ENCODE measurements at regions not wholly inside any gene's neighbourhood (a gene's known extent, or its start where the extent isn't known, plus 50 kb on each side); places are given as distances from the start of the nearest gene placed in this dataset.

DNA sequence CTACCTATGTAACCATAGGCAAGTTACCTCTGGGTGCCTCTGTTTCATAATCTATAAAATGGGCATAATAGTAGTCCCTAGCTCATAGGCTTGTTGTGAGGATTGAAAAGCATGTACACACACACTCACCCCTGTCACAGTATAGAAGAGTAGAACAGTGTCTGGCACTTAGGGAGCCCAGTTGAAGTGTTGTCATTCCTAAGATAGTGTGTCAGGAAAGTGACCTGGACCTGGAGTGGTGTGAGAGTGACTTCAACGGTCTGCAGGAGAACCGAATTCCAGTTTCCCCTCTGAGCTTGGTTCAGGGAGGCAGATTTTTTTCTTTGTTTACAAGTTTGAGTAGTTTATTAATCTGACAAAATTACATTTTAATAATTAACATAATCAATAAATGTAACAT, 229.9 kb upstream of the MAP3K7 start:
- no peak for DNase-seq (ENCODE audit: low read depth in 4 of 6, low spot score in 6 of 6)
- Histone ChIP-seq H3K36me3 (ENCODE audit: control insufficient read depth, insufficient read depth, low read length) (no peaks in the 10 kb centered on the region), H3K27me3 (ENCODE audit: control insufficient read depth, insufficient read depth, low read length) (no peaks in the 10 kb centered on the region), H3K4me1 (ENCODE audit: control insufficient read depth, insufficient read depth, low read length) (no peaks in the 10 kb centered on the region), H3K27ac (ENCODE audit: low read depth, low read length) (no peak overlapping the region), H3K4me3 (ENCODE audit: low read depth, low read length) (no peak overlapping the region), H3K9me3 (ENCODE audit: control insufficient read depth, insufficient read depth, low read length) (no peaks in the 10 kb centered on the region)
- WGBS (ENCODE audit: insufficient coverage) = no CpG with 5 or more reads among the region's 2 CpGs

DNA sequence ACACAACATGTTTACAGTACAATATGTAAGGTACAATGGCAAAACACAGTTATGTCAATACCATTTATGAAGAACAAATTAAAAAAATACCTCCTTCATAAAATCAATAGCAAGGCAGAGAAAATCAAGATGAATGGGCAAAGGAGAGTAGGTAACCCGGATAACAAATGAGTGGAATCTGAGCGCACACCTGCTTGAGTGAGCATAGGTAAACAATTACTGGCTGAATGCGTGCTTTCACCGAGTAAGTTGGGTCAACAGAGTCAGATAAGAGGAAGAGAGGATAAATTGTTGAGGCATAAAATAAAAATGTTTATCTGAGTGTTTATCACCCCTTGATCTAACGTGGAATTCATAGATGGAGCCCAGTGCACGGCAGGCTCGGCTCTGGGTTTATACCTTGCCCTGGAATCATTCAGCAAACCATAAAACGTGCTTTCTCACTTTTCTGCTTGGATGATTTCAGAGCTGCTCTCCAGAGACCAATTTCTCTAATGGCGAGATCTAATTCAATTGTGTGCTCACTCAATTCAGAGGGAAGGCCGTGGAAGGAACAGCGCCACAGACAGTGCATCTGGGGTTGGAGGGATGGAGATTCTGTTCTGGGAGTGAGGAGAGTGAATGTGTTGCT, 224.8 kb upstream of the MAP3K7 start:
- H3K4me1 ChIP-seq (ENCODE audit: control insufficient read depth, insufficient read depth, low read length) = no peaks in the 10 kb centered on the region
- DNase-seq (ENCODE audit: low read depth in 4 of 6, low spot score in 6 of 6) = peak in 1 of 6 donors; percentile 63
- WGBS (ENCODE audit: insufficient coverage) = 78% methylated on average over 11 of the region's 11 CpGs
- no peak overlapping the region for H3K27ac ChIP-seq (ENCODE audit: low read depth, low read length)
- no peaks in the 10 kb centered on the region for H3K36me3 ChIP-seq (ENCODE audit: control insufficient read depth, insufficient read depth, low read length)
- H3K4me3 ChIP-seq (ENCODE audit: low read depth, low read length) = no peak overlapping the region
- no peaks in the 10 kb centered on the region for H3K27me3 ChIP-seq (ENCODE audit: control insufficient read depth, insufficient read depth, low read length)
- H3K9me3 ChIP-seq (ENCODE audit: control insufficient read depth, insufficient read depth, low read length) = no peaks in the 10 kb centered on the region

DNA sequence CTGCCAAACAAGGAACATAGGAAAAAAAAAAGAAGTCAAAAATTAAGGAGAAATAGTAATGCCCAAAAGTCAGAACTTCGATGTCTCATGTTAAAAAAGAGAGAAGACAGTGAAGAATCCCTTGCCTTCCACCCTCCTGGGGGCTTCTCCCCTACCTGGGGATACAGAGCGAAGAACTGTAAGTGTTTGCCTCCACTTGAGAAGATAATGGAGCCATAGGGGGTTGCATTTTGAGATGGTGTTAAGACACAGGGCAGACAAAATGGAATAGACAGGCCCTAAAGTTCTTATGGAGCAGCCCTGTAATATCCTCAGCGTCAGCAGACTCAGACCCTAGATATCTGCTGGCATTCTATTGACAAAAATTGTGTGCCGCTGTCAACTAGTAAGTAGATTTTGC, 222.2 kb upstream of the MAP3K7 start:
- Histone ChIP-seq H3K4me3 (ENCODE audit: low read depth, low read length) (no peak overlapping the region), H3K27me3 (ENCODE audit: control insufficient read depth, insufficient read depth, low read length) (no peaks in the 10 kb centered on the region), H3K4me1 (ENCODE audit: control insufficient read depth, insufficient read depth, low read length) (no peaks in the 10 kb centered on the region), H3K36me3 (ENCODE audit: control insufficient read depth, insufficient read depth, low read length) (no peaks in the 10 kb centered on the region), H3K27ac (ENCODE audit: low read depth, low read length) (no peak overlapping the region), H3K9me3 (ENCODE audit: control insufficient read depth, insufficient read depth, low read length) (no peaks in the 10 kb centered on the region)
- WGBS (ENCODE audit: insufficient coverage) = 90% methylated on average over 3 of the region's 4 CpGs
- no peak for DNase-seq (ENCODE audit: low read depth in 4 of 6, low spot score in 6 of 6)

DNA sequence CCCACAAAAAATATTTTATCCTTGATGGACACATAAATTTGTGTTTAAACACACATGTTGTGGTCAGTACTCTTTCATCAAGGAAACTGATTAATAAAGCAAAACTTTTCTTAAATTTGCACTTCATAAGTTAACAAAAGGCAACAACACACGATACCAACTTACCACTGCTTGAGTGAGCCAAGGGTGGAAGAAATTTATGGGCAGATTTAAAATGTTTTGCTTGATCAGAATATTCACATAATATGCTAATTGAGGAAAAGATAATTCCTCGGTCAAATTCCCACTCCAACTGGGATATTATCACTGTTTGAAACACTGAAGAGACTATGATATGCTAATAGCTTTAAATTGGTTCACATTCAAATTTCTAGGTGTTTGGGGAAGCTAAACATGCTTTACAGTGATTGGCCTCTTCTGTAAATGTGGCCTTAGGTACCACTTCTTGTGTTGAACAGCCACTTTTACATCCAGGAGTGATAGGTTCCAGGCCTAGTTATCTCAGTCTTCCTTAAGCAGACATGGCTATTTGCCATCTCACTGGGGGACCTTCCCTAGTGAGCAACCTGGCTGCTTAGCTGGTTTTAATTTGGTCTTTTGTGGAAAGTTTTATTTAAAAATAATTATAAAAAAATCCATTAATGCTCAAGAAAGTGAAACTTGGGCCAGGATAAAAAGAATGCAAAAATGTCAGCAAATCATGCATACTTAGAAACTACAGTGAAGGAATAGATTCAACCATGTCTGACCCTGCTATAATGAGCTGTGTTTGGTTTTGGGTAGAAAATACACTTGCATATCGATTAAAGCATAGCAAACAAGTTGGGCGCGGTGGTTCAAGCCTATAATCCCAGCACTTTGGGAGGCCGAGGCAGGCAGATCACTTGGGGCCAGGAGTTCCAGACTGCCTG, 221.2 kb upstream of the MAP3K7 start:
- Histone ChIP-seq H3K36me3 (ENCODE audit: control insufficient read depth, insufficient read depth, low read length) (no peaks in the 10 kb centered on the region), H3K4me3 (ENCODE audit: low read depth, low read length) (no peak overlapping the region), H3K4me1 (ENCODE audit: control insufficient read depth, insufficient read depth, low read length) (no peaks in the 10 kb centered on the region), H3K27ac (ENCODE audit: low read depth, low read length) (no peak overlapping the region), H3K27me3 (ENCODE audit: control insufficient read depth, insufficient read depth, low read length) (no peaks in the 10 kb centered on the region), H3K9me3 (ENCODE audit: control insufficient read depth, insufficient read depth, low read length) (no peaks in the 10 kb centered on the region)
- peak in 1 of 6 donors; percentile 67 for DNase-seq (ENCODE audit: low read depth in 4 of 6, low spot score in 6 of 6)
- no CpG with 5 or more reads among the region's 6 CpGs for WGBS (ENCODE audit: insufficient coverage)

DNA sequence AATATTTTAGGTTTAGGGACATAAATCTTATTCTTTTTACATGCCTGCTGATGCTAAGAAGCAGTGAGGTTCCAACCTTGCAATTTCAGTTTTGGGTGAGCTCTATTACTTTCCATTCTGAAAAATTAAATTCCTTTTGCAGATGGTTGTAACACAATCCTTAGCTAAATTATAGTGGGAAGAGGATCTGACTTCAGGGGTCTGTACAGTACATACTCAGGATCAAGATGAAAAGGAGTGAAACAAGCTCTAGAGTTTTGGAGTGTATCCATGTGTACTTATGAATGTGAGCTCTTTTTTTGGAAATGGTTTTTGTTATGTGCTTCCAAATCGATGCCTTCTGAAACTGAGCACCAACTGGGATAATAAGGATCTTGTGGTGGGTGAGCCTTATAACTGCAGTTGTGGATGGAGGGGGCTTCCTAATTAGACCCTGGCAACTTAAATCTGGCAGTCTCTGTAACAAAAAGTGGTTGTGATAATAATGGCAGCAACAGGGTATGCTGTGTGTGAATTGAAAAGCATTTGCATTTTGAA, 218.8 kb upstream of the MAP3K7 start:
- H3K4me3 ChIP-seq (ENCODE audit: low read depth, low read length) = no peak overlapping the region
- DNase-seq (ENCODE audit: low read depth in 4 of 6, low spot score in 6 of 6) = peak in 1 of 6 donors; percentile 69

DNA sequence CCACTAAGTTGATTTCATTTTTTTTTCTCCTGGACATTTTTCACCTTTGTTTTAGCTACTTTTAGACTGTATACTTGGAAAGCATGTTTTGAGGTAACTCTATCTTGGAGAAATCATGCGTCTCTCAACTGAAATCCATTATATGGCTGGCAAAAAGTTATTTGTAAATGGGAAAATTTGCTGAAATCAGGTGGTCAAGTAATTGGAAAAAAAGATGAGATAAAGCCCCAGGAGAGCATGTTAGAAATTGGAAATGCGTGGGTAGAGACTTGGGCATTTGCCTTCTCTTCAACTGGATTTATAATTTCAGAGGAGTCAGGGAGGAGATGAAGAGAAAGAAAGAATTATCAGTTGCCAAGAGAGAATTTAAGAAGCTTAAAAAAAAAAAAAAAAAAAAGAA, 217.1 kb upstream of the MAP3K7 start:
- no peaks in the 10 kb centered on the region for H3K27me3 ChIP-seq (ENCODE audit: control insufficient read depth, insufficient read depth, low read length)
- no peak overlapping the region for H3K27ac ChIP-seq (ENCODE audit: low read depth, low read length)
- H3K9me3 ChIP-seq (ENCODE audit: control insufficient read depth, insufficient read depth, low read length) = no peaks in the 10 kb centered on the region
- no peaks in the 10 kb centered on the region for H3K4me1 ChIP-seq (ENCODE audit: control insufficient read depth, insufficient read depth, low read length)
- no peak overlapping the region for H3K4me3 ChIP-seq (ENCODE audit: low read depth, low read length)
- 67% methylated on average over 2 of the region's 2 CpGs for WGBS (ENCODE audit: insufficient coverage)
- DNase-seq (ENCODE audit: low read depth in 4 of 6, low spot score in 6 of 6) = no peak
- no peaks in the 10 kb centered on the region for H3K36me3 ChIP-seq (ENCODE audit: control insufficient read depth, insufficient read depth, low read length)

More for the DNA sequence above, 218.8 kb upstream of the MAP3K7 start:
- no peak overlapping the region for H3K27ac ChIP-seq (ENCODE audit: low read depth, low read length)
- no peaks in the 10 kb centered on the region for H3K36me3 ChIP-seq (ENCODE audit: control insufficient read depth, insufficient read depth, low read length)
- no peaks in the 10 kb centered on the region for H3K9me3 ChIP-seq (ENCODE audit: control insufficient read depth, insufficient read depth, low read length)
- H3K27me3 ChIP-seq (ENCODE audit: control insufficient read depth, insufficient read depth, low read length) = no peaks in the 10 kb centered on the region
- H3K4me1 ChIP-seq (ENCODE audit: control insufficient read depth, insufficient read depth, low read length) = no peaks in the 10 kb centered on the region
- 47% methylated on average over 1 of the region's 1 CpG for WGBS (ENCODE audit: insufficient coverage)

GRCh38 chr6:90795078-90795477, 208.2 kb upstream of the MAP3K7 start:
- no peaks in the 10 kb centered on the region for H3K36me3 ChIP-seq (ENCODE audit: control insufficient read depth, insufficient read depth, low read length)
- no peak overlapping the region for H3K27ac ChIP-seq (ENCODE audit: low read depth, low read length)
- WGBS (ENCODE audit: insufficient coverage) = 62% methylated on average over 1 of the region's 2 CpGs
- H3K9me3 ChIP-seq (ENCODE audit: control insufficient read depth, insufficient read depth, low read length) = no peaks in the 10 kb centered on the region
- no peak overlapping the region for H3K4me3 ChIP-seq (ENCODE audit: low read depth, low read length)
- no peaks in the 10 kb centered on the region for H3K4me1 ChIP-seq (ENCODE audit: control insufficient read depth, insufficient read depth, low read length)
- no peak for DNase-seq (ENCODE audit: low read depth in 4 of 6, low spot score in 6 of 6)
- no peaks in the 10 kb centered on the region for H3K27me3 ChIP-seq (ENCODE audit: control insufficient read depth, insufficient read depth, low read length)

DNA sequence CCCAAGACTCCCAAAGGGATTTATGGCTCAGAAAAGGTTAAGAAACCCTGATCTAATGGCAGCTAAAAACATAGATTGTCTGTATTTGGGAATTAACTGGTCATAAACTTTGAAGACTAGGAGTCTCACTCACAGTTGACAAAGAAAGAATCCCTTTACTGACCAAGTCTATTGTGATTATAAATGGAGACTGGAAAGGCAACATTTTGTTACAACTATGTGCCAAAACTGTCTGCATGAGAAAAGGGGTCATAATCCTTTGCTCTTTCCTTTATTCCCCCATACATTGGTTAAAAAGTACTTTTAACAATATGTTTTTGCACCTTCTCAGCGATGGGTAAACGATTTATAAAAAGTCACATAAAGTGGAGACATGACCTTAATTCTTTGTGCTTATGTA, 206.9 kb upstream of the MAP3K7 start:
- DNase-seq (ENCODE audit: low read depth in 4 of 6, low spot score in 6 of 6) = no peak
- Histone ChIP-seq H3K4me1 (ENCODE audit: control insufficient read depth, insufficient read depth, low read length) (no peaks in the 10 kb centered on the region), H3K27ac (ENCODE audit: low read depth, low read length) (no peak overlapping the region), H3K36me3 (ENCODE audit: control insufficient read depth, insufficient read depth, low read length) (no peaks in the 10 kb centered on the region), H3K4me3 (ENCODE audit: low read depth, low read length) (no peak overlapping the region), H3K9me3 (ENCODE audit: control insufficient read depth, insufficient read depth, low read length) (no peaks in the 10 kb centered on the region), H3K27me3 (ENCODE audit: control insufficient read depth, insufficient read depth, low read length) (no peaks in the 10 kb centered on the region)
- WGBS (ENCODE audit: insufficient coverage) = no CpG with 5 or more reads among the region's 2 CpGs

DNA sequence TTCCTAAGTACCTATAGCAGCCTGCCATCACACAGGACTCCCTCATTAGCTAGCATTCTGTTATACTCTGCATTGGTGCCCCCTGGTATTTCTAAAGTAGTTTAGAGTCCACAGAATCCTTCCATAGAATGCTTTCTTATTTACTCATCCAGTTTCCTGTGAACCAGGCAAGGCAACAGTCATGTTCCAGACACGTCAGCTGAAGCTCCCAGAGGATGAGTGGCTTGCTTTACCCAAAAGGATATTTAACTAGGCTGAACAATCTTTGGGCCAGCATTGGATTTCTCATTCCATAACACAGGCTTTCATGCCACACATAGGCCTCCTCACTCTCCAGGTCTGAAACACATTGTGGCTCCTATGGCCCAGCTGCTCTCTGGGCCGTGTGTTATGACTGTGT, 203.8 kb upstream of the MAP3K7 start:
- Histone ChIP-seq H3K4me3 (ENCODE audit: low read depth, low read length) (no peak overlapping the region), H3K4me1 (ENCODE audit: control insufficient read depth, insufficient read depth, low read length) (no peaks in the 10 kb centered on the region), H3K27me3 (ENCODE audit: control insufficient read depth, insufficient read depth, low read length) (no peaks in the 10 kb centered on the region), H3K27ac (ENCODE audit: low read depth, low read length) (no peak overlapping the region), H3K36me3 (ENCODE audit: control insufficient read depth, insufficient read depth, low read length) (no peaks in the 10 kb centered on the region), H3K9me3 (ENCODE audit: control insufficient read depth, insufficient read depth, low read length) (no peaks in the 10 kb centered on the region)
- WGBS (ENCODE audit: insufficient coverage) = 88% methylated on average over 2 of the region's 2 CpGs
- no peak for DNase-seq (ENCODE audit: low read depth in 4 of 6, low spot score in 6 of 6)
